HG02759 (cell line): ENCODE measurements at regions not wholly inside any gene's neighbourhood (a gene's known extent, or its start where the extent isn't known, plus 50 kb on each side); places are given as distances from the start of the nearest gene placed in this dataset.

Experiments used
- ATAC-seq: cut with Tn5 transposase; IDR thresholded peaks from one replicate; pipeline ENCODE4 v1.9.1; 2021; ENCODE audit warnings: mild to moderate bottlenecking, moderate library complexity; ENCODE audit not compliant: unreplicated experiment

- no peak for ATAC-seq
These were observed 134.9 kb upstream of the HSD17B12 start for GRCh38 chr11:43545610-43546009.

GRCh38 chr11:43546561-43547429 is 133.7 kb upstream of the HSD17B12 start:
- ATAC-seq, result no peak

- ATAC-seq, result no peak
These were observed 133.1 kb upstream of the HSD17B12 start for GRCh38 chr11:43547430-43547831.

- no peak for ATAC-seq
These were observed 132.6 kb upstream of the HSD17B12 start for GRCh38 chr11:43547889-43548381.

- ATAC-seq, result no peak
These were observed 131.6 kb upstream of the HSD17B12 start for GRCh38 chr11:43548916-43549315.

- no peak for ATAC-seq
These were observed 130.9 kb upstream of the HSD17B12 start for GRCh38 chr11:43549624-43550023.

- no peak for ATAC-seq
These were observed 129.8 kb upstream of the HSD17B12 start for GRCh38 chr11:43550714-43551113.

- no peak for ATAC-seq
These were observed 126.4 kb upstream of the HSD17B12 start for GRCh38 chr11:43554148-43554473.

- ATAC-seq, result no peak
These were observed 125.4 kb upstream of the HSD17B12 start for GRCh38 chr11:43555186-43555585.

GRCh38 chr11:43555816-43556611 is 124.5 kb upstream of the HSD17B12 start:
- ATAC-seq, result no peak

GRCh38 chr11:43556612-43557375 is 123.7 kb upstream of the HSD17B12 start:
- ATAC-seq, result no peak

- no peak for ATAC-seq
These were observed 122.9 kb upstream of the HSD17B12 start for GRCh38 chr11:43557553-43558110.

- no peak for ATAC-seq
These were observed 122.4 kb upstream of the HSD17B12 start for GRCh38 chr11:43558146-43558545.

GRCh38 chr11:43558556-43559127 is 121.9 kb upstream of the HSD17B12 start:
- ATAC-seq, result no peak

- no peak for ATAC-seq
These were observed 118.7 kb upstream of the HSD17B12 start for GRCh38 chr11:43561832-43562231.

- ATAC-seq, result peak; percentile 54
These were observed 113.1 kb upstream of the HSD17B12 start for GRCh38 chr11:43567396-43567975.

- ATAC-seq, result no peak
These were observed 107.3 kb upstream of the HSD17B12 start for GRCh38 chr11:43573233-43573632.

GRCh38 chr11:43573873-43574272 is 106.7 kb upstream of the HSD17B12 start:
- ATAC-seq, result no peak

- no peak for ATAC-seq
These were observed 106.1 kb upstream of the HSD17B12 start for GRCh38 chr11:43574411-43574810.
